ENCODE measurements at regions not wholly inside any gene's neighbourhood (a gene's known extent, or its start where the extent isn't known, plus 50 kb on each side); places are given as distances from the start of the nearest gene placed in this dataset.

GRCh38 chr6:169953686-169954085 is 202.3 kb downstream of the ERMARD start:
- H3K9ac ChIP-seq (replicated peaks in 1 of 4; ENCODE audit: extremely low read depth in 1 of 4, low read depth in 3 of 4, low read length in 3 of 4) = no peak overlapping the region
- no peak overlapping the region for H3K27ac ChIP-seq (ENCODE audit: low read depth, low read length)
- H3K4me2 ChIP-seq (ENCODE audit: insufficient read depth in 1 of 2, low read depth in 2 of 2, low read length in 2 of 2) = no peak overlapping the region
- H3K23me2 ChIP-seq (ENCODE audit: low read depth, low read length) = no peaks in the 10 kb centered on the region
- H3K4me1 ChIP-seq (replicated peaks in 1 of 4; ENCODE audit: control insufficient read depth in 3 of 4, insufficient read depth in 4 of 4, low read length in 3 of 4) = peaks cover 0 to 6% (median 3%) of the 10 kb centered on the region in 4 experiments; a peak in 2 of 7 replicates
- no peak overlapping the region for H3K18ac ChIP-seq (ENCODE audit: extremely low read depth, low read length)
- no peak for FAIRE-seq
- H2BK120ac ChIP-seq (replicated peaks; ENCODE audit: low read depth, low read length) = no peak overlapping the region
- no peak overlapping the region for H4K5ac ChIP-seq (ENCODE audit: insufficient read length, low read depth, low read length)
- no peak overlapping the region for H3K56ac ChIP-seq (replicated peaks; ENCODE audit: insufficient read length, low read depth, low read length)
- H3K4ac ChIP-seq (replicated peaks; ENCODE audit: insufficient read length, low read depth, low read length) = no peak overlapping the region
- 67% methylated on average over 3 of the region's 3 CpGs; no CpG with 5 or more reads in 1 of the 2 experiments for WGBS, 2 experiments (ENCODE audit: extremely low coverage in 1 of 2, insufficient coverage in 1 of 2, insufficient read length in 1 of 2, insufficient replicate concordance in 2 of 2, low coverage in 1 of 2, low lambda C conversion rate in 2 of 2, missing lambda C conversion rate in 1 of 2)
- no peaks in the 10 kb centered on the region for H3K9me3 ChIP-seq (ENCODE audit: insufficient read depth in 2 of 2, low read depth in 1 of 2, low read length in 1 of 2)
- no peak overlapping the region for H2AFZ ChIP-seq (ENCODE audit: low read length)
- H3K23ac ChIP-seq (ENCODE audit: insufficient read length) = no peak overlapping the region
- no peak overlapping the region for H2BK12ac ChIP-seq (ENCODE audit: low read depth, low read length)
- CTCF ChIA-PET (ENCODE audit: partially characterized antibody) = interaction anchor here (2.7 kb wide), 1 partner anchor 122 kb away, joined by 8 read pairs; no protein-coding TSS in a partner anchor
- no peaks in the 10 kb centered on the region for H3K79me1 ChIP-seq (ENCODE audit: low read depth, low read length)
- no peaks in the 10 kb centered on the region for H3K27me3 ChIP-seq (replicated peaks in 1 of 4; ENCODE audit: control insufficient read depth in 3 of 4, extremely low read depth in 1 of 4, insufficient read depth in 3 of 4, low read length in 3 of 4)
- H3K14ac ChIP-seq (ENCODE audit: insufficient read length) = no peak overlapping the region
- H3K4me3 ChIP-seq (ENCODE audit: extremely low read depth in 1 of 4, insufficient read depth in 2 of 4, low read depth in 3 of 4, low read length in 4 of 4) = no peak overlapping the region
- no peaks in the 10 kb centered on the region for H3K79me2 ChIP-seq (ENCODE audit: control insufficient read depth in 1 of 2, insufficient read depth in 2 of 2, low read length in 2 of 2)
- H2BK15ac ChIP-seq (ENCODE audit: low read length) = no peak overlapping the region
- POLR2A ChIA-PET (ENCODE audit: partially characterized antibody) = no interaction called here
- H4K8ac ChIP-seq (ENCODE audit: extremely low read depth, insufficient read depth, low read length) = no peak overlapping the region
- no peaks in the 10 kb centered on the region for H3K36me3 ChIP-seq (ENCODE audit: control insufficient read depth in 2 of 4, insufficient read depth in 4 of 4, low read length in 3 of 4)
- H4K20me1 ChIP-seq (replicated peaks in 1 of 2; ENCODE audit: control insufficient read depth in 1 of 2, insufficient read depth in 2 of 2, low read length in 2 of 2) = peaks cover 0 to 1% of the 10 kb centered on the region in 2 experiments
- no peak overlapping the region for H4K91ac ChIP-seq (replicated peaks; ENCODE audit: insufficient read length, low read length)
- no peak for DNase-seq (ENCODE audit: low read depth in 1 of 2, low spot score in 2 of 2)
- H2BK20ac ChIP-seq (ENCODE audit: low read length) = 0 out of 2 replicates have a peak overlapping the region, but pooled peaks have one; percentile 48
- no peak overlapping the region for H2BK5ac ChIP-seq (ENCODE audit: low read depth, low read length)
- H2AK5ac ChIP-seq (ENCODE audit: low read depth, low read length) = 0 out of 2 replicates have a peak overlapping the region, but pooled peaks have one; percentile 75
- TF ChIP-seq NANOG (IDR thresholded peaks at IDR 0.05; ENCODE audit: insufficient read depth, low read depth, low read length, poor library complexity, severe bottlenecking) = no peak
- TF ChIP-seq CBX8 (IDR thresholded peaks at IDR 0.05; ENCODE audit: borderline replicate concordance, low read depth, low read length) = no peak
- no peak for TF ChIP-seq NRF1 (IDR thresholded peaks at IDR 0.05; ENCODE audit: low read depth, low read length)
- TF ChIP-seq JUN (IDR thresholded peaks at IDR 0.05; ENCODE audit: low read depth, low read length) = no peak
- TF ChIP-seq BCL11A (IDR thresholded peaks at IDR 0.05; ENCODE audit: low read depth in 2 of 2, low read length in 2 of 2) = no peak
- TF ChIP-seq BACH1 (IDR thresholded peaks at IDR 0.05; ENCODE audit: low read length) = no peak
- TF ChIP-seq TEAD4 (IDR thresholded peaks at IDR 0.05; ENCODE audit: low read depth, low read length) = no peak
- no peak for TF ChIP-seq SIX5 (IDR thresholded peaks at IDR 0.05; ENCODE audit: low read depth, low read length)
- no peak for TF ChIP-seq CREB1 (IDR thresholded peaks at IDR 0.05)
- TF ChIP-seq TBP (IDR thresholded peaks at IDR 0.05; ENCODE audit: low read depth, low read length) = no peak
- no peak for TF ChIP-seq SIN3A (conservative IDR thresholded peaks at IDR 0.05 in 1 of 2, IDR thresholded peaks at IDR 0.05 in 1 of 2; ENCODE audit: low read depth in 1 of 2, low read length in 2 of 2)
- no peak for TF ChIP-seq KDM4A (IDR thresholded peaks at IDR 0.05; ENCODE audit: low read depth, low read length, severe bottlenecking)
- TF ChIP-seq ASH2L (IDR thresholded peaks at IDR 0.05; ENCODE audit: low read length) = no peak
- TF ChIP-seq RNF2 (IDR thresholded peaks at IDR 0.05; ENCODE audit: borderline replicate concordance, low read depth, low read length, missing control alignments, poor library complexity, severe bottlenecking) = no peak
- no peak for TF ChIP-seq POU5F1 (IDR thresholded peaks at IDR 0.05; ENCODE audit: low read depth, low read length)

Measured in H1 (cell line).